Activated T-helper 1 cell treated with Interleukin-2 at 50 U/mL for 16 hours (primary cell): ENCODE measurements at regions not wholly inside any gene's neighbourhood (a gene's known extent, or its start where the extent isn't known, plus 50 kb on each side); places are given as distances from the start of the nearest gene placed in this dataset.
"Not testable (repeated sequence)": the region's sequence is repeated elsewhere in the genome, so short reads cannot be mapped to it uniquely, and the experiment has no call there.

Source experiments
- DNase-seq: peaks from one replicate; pipeline ENCODE4 v3.0.0-alpha.2; 2020; ENCODE audit warnings: low read depth

GRCh38 chr5:36426070-36426469 lies 124.4 kb upstream of the RANBP3L start:
- DNase-seq: not testable (repeated sequence)

GRCh38 chr5:36435516-36435915 lies 133.8 kb upstream of the RANBP3L start:
- DNase-seq: no peak

- no peak for DNase-seq
These were observed 134.6 kb upstream of the RANBP3L start for GRCh38 chr5:36436306-36436705.

- DNase-seq: no peak
These were observed 137.3 kb upstream of the RANBP3L start for GRCh38 chr5:36438765-36439561.

- DNase-seq: no peak
These were observed 138.6 kb upstream of the RANBP3L start for GRCh38 chr5:36440300-36440699.

- DNase-seq: no peak
These were observed 139.6 kb upstream of the RANBP3L start for GRCh38 chr5:36441280-36441679.

GRCh38 chr5:36442352-36442751 lies 140.7 kb upstream of the RANBP3L start:
- DNase-seq: no peak

- DNase-seq: no peak
These were observed 141.1 kb upstream of the RANBP3L start for GRCh38 chr5:36442796-36443195.

GRCh38 chr5:36443941-36444340 lies 142.2 kb upstream of the RANBP3L start:
- no peak for DNase-seq

GRCh38 chr5:36444582-36445418 lies 143.1 kb upstream of the RANBP3L start:
- DNase-seq: no peak

GRCh38 chr5:36447776-36448175 lies 146.1 kb upstream of the RANBP3L start:
- no peak for DNase-seq

- no peak for DNase-seq
These were observed 148.7 kb upstream of the RANBP3L start for GRCh38 chr5:36450229-36451014.

- DNase-seq: no peak
These were observed 150.8 kb upstream of the RANBP3L start for GRCh38 chr5:36452424-36453006.

GRCh38 chr5:36457511-36458270 lies 148.7 kb upstream of the SLC1A3 start:
- DNase-seq: no peak

- no peak for DNase-seq
These were observed 147.7 kb upstream of the SLC1A3 start for GRCh38 chr5:36458746-36459145.

- DNase-seq: no peak
These were observed 146.9 kb upstream of the SLC1A3 start for GRCh38 chr5:36459176-36460135.

- no peak for DNase-seq
These were observed 143.9 kb upstream of the SLC1A3 start for GRCh38 chr5:36462295-36463021.

GRCh38 chr5:36475942-36476341 lies 130.5 kb upstream of the SLC1A3 start:
- not testable (repeated sequence) for DNase-seq

- DNase-seq: no peak
These were observed 127.6 kb upstream of the SLC1A3 start for GRCh38 chr5:36478646-36479317.
